ENCODE measurements at regions not wholly inside any gene's neighbourhood (a gene's known extent, or its start where the extent isn't known, plus 50 kb on each side); places are given as distances from the start of the nearest gene placed in this dataset.

- intact Hi-C loops (cut with micrococcal nuclease; ENCODE audit: unreplicated experiment) = no loop called here
- no TSS peak for BruUV-seq (replicated peaks)
- TF ChIP-seq CTCF (IDR thresholded peaks at IDR 0.05; ENCODE audit: unreplicated experiment) = no peak
- Mint-ChIP-seq H3K9me3 (ENCODE audit: low read depth, unreplicated experiment) (peaks cover 4% of the 10 kb centered on the region), H3K36me3 (ENCODE audit: insufficient read depth, unreplicated experiment) (no peaks in the 10 kb centered on the region), H3K4me1 (ENCODE audit: low read depth, unreplicated experiment) (no peaks in the 10 kb centered on the region), H3K4me3 (ENCODE audit: low read depth, unreplicated experiment) (no peak overlapping the region), H3K27me3 (ENCODE audit: unreplicated experiment) (no peaks in the 10 kb centered on the region), H3K27ac (ENCODE audit: unreplicated experiment) (no peak overlapping the region)
- DNase-seq = no peak
- CTCF ChIA-PET = no interaction called here
These were observed 308.8 kb upstream of the ZNF32 start for GRCh38 chr10:43957267-43958070.

GRCh38 chr10:43955978-43956377 is 307.3 kb upstream of the ZNF32 start:
- no peak for TF ChIP-seq CTCF (IDR thresholded peaks at IDR 0.05; ENCODE audit: unreplicated experiment)
- no TSS peak for BruUV-seq (replicated peaks)
- no peaks in the 10 kb centered on the region for H3K4me1 Mint-ChIP-seq (ENCODE audit: low read depth, unreplicated experiment)
- H3K9me3 Mint-ChIP-seq (ENCODE audit: low read depth, unreplicated experiment) = peaks cover 4% of the 10 kb centered on the region
- no peak overlapping the region for H3K4me3 Mint-ChIP-seq (ENCODE audit: low read depth, unreplicated experiment)
- CTCF ChIA-PET = no interaction called here
- no peak overlapping the region for H3K27ac Mint-ChIP-seq (ENCODE audit: unreplicated experiment)
- H3K27me3 Mint-ChIP-seq (ENCODE audit: unreplicated experiment) = no peaks in the 10 kb centered on the region
- no peak for DNase-seq
- intact Hi-C loops (cut with micrococcal nuclease; ENCODE audit: unreplicated experiment) = no loop called here
- H3K36me3 Mint-ChIP-seq (ENCODE audit: insufficient read depth, unreplicated experiment) = no peaks in the 10 kb centered on the region

GRCh38 chr10:43955002-43955596 is 306.4 kb upstream of the ZNF32 start:
- H3K27me3 Mint-ChIP-seq (ENCODE audit: unreplicated experiment) = no peaks in the 10 kb centered on the region
- no peak overlapping the region for H3K27ac Mint-ChIP-seq (ENCODE audit: unreplicated experiment)
- H3K4me1 Mint-ChIP-seq (ENCODE audit: low read depth, unreplicated experiment) = no peaks in the 10 kb centered on the region
- no peak for TF ChIP-seq CTCF (IDR thresholded peaks at IDR 0.05; ENCODE audit: unreplicated experiment)
- no peak for DNase-seq
- H3K9me3 Mint-ChIP-seq (ENCODE audit: low read depth, unreplicated experiment) = peaks cover 4% of the 10 kb centered on the region
- CTCF ChIA-PET = no interaction called here
- intact Hi-C loops (cut with micrococcal nuclease; ENCODE audit: unreplicated experiment) = no loop called here
- H3K4me3 Mint-ChIP-seq (ENCODE audit: low read depth, unreplicated experiment) = no peak overlapping the region
- BruUV-seq (replicated peaks) = no TSS peak
- H3K36me3 Mint-ChIP-seq (ENCODE audit: insufficient read depth, unreplicated experiment) = no peaks in the 10 kb centered on the region

- TF ChIP-seq CTCF (IDR thresholded peaks at IDR 0.05; ENCODE audit: unreplicated experiment) = no peak
- CTCF ChIA-PET = no interaction called here
- Mint-ChIP-seq H3K36me3 (ENCODE audit: insufficient read depth, unreplicated experiment) (no peaks in the 10 kb centered on the region), H3K4me1 (ENCODE audit: low read depth, unreplicated experiment) (no peaks in the 10 kb centered on the region), H3K27me3 (ENCODE audit: unreplicated experiment) (no peaks in the 10 kb centered on the region), H3K4me3 (ENCODE audit: low read depth, unreplicated experiment) (no peak overlapping the region), H3K9me3 (ENCODE audit: low read depth, unreplicated experiment) (peaks cover 4% of the 10 kb centered on the region), H3K27ac (ENCODE audit: unreplicated experiment) (no peak overlapping the region)
- DNase-seq = no peak
- intact Hi-C loops (cut with micrococcal nuclease; ENCODE audit: unreplicated experiment) = no loop called here
- BruUV-seq (replicated peaks) = no TSS peak
These were observed 305.0 kb upstream of the ZNF32 start for GRCh38 chr10:43953672-43954071.

Measured in Calu3 (cell line).